ENCODE measurements at regions not wholly inside any gene's neighbourhood (a gene's known extent, or its start where the extent isn't known, plus 50 kb on each side); places are given as distances from the start of the nearest gene placed in this dataset.

DNA sequence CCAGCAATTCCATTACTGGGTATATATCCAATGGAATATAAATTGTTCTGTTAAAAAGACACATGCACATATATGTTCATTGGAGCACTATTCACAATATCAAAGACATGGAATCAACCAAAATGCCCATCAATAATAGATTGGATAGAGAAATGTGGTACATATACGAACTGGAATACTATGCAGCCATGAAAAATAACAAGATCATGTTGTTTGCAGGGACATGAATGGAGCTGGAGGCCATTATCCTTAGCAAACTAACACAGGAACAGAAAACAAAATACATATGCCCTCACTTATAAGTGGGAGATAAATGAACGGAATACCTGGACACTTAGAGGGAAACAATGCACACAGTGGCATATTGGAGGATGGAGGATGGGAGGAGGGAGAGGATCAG lies 355.8 kb downstream of the CCDC85A start:
- TF ChIP-seq, protein P1, sequence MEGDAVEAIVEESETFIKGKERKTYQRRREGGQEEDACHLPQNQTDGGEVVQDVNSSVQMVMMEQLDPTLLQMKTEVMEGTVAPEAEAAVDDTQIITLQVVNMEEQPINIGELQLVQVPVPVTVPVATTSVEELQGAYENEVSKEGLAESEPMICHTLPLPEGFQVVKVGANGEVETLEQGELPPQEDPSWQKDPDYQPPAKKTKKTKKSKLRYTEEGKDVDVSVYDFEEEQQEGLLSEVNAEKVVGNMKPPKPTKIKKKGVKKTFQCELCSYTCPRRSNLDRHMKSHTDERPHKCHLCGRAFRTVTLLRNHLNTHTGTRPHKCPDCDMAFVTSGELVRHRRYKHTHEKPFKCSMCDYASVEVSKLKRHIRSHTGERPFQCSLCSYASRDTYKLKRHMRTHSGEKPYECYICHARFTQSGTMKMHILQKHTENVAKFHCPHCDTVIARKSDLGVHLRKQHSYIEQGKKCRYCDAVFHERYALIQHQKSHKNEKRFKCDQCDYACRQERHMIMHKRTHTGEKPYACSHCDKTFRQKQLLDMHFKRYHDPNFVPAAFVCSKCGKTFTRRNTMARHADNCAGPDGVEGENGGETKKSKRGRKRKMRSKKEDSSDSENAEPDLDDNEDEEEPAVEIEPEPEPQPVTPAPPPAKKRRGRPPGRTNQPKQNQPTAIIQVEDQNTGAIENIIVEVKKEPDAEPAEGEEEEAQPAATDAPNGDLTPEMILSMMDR (IDR thresholded peaks at IDR 0.05), result no peak
- TF ChIP-seq EP300 (IDR thresholded peaks at IDR 0.05), result no peak

Measured in tibial nerve (tissue), 4 donors.